HFF-Myc (cell line): ENCODE measurements at regions not wholly inside any gene's neighbourhood (a gene's known extent, or its start where the extent isn't known, plus 50 kb on each side); places are given as distances from the start of the nearest gene placed in this dataset.
A peak's percentile ranks its signal among the peaks of the same experiment; 100 is the strongest.

Experiments
- DNase-seq: peaks from one replicate; pipeline ENCODE4 v3.0.0-alpha.2; 2011; ENCODE audit warnings: low read depth; ENCODE audit errors: extremely low read depth
- H3K4me3 ChIP-seq: replicated peaks from 2 replicates; pipeline ENCODE4 v1.5.1; 2011; ENCODE audit warnings: low read depth, mild to moderate bottlenecking, control low read depth, low read length
- TF ChIP-seq, protein P1 (sequence below): IDR thresholded peaks from 2 replicates; pipeline ENCODE4 v1.5.1; 2012; ENCODE audit warnings: mild to moderate bottlenecking, low read depth, low read length, control low read depth; ENCODE audit errors: missing control alignments

DNA sequence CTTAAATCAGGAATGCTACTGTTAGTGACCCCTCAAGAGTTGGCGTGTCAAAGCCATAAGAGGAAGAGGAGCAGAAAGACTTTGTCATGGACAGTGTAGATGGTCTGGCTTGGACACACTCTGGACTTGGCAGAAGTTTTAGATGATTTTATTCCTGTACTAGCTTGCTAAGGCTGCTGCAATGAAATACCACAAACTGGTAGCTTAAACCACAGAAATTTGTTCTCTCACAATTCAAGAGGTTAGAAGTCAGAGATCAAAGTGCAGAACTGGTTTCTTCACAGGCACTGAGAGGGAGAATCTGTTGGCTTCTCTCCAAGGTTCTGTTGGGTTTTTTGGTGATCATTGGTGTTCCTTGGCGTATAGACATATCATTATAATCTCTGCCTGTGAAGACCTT is 869.8 kb upstream of the B3GALT2 start:
- TF ChIP-seq, protein P1, sequence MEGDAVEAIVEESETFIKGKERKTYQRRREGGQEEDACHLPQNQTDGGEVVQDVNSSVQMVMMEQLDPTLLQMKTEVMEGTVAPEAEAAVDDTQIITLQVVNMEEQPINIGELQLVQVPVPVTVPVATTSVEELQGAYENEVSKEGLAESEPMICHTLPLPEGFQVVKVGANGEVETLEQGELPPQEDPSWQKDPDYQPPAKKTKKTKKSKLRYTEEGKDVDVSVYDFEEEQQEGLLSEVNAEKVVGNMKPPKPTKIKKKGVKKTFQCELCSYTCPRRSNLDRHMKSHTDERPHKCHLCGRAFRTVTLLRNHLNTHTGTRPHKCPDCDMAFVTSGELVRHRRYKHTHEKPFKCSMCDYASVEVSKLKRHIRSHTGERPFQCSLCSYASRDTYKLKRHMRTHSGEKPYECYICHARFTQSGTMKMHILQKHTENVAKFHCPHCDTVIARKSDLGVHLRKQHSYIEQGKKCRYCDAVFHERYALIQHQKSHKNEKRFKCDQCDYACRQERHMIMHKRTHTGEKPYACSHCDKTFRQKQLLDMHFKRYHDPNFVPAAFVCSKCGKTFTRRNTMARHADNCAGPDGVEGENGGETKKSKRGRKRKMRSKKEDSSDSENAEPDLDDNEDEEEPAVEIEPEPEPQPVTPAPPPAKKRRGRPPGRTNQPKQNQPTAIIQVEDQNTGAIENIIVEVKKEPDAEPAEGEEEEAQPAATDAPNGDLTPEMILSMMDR: no peak

DNA sequence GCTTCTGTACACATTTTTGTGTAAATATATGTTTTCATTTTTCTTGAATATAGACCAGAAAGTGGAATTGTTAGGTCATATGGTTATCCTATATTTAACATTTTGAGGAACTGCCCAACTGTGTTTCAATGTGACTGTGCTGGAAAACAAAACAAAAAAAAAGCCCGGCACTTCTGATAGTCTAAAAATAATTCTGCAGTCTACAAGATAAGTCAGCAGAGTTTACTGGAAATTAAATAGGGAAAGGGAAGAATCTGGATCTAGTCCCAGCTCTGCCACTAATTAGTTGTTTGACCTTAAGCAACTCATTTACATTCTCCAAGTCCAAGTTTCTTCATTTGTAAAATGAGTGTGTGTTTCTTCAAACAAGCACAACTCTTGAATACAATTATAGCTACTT is 869.1 kb upstream of the B3GALT2 start:
- TF ChIP-seq, protein P1: no peak
- DNase-seq: no peak
- H3K4me3 ChIP-seq: no peak overlapping the region

More for the DNA sequence above, 869.8 kb upstream of the B3GALT2 start:
- DNase-seq: no peak
- H3K4me3 ChIP-seq: no peak overlapping the region

DNA sequence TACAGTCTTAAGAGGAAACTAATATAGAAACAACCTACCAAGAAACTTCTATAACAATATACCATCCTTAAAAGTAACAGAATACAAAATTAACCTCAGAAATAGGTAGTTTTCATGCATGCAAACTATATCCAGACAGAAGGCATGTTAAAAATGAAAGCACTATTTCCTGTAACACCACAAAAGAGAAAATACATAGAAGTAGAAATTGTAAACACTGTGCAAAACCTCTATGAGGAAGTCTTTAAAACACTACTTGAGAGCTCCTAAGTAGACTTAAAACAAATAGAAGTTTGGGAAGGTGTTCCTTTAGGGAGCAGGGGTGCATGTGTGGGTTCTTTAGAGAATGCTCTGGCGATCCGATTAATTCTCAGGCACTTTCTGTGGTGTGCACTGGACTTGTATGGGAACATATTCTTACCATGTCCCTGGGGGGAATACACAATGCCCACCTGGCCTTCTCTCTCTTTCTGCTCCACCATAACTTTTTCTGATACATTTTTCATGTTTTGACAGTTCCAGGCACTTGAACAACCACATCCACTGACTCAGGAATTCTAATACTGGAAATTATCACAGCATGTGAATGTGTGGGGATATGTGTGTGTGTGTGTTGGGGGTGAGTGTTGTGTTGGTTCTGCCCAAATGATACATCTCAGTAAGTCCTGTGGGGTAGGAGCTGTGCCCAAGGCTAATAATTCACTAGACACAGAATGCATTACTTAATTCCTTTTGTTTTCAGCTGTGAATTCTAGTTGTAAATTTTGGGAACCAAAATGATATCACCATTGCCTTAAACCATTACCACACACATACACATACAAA is 866.3 kb upstream of the B3GALT2 start:
- TF ChIP-seq, protein P1: no peak
- H3K4me3 ChIP-seq: no peak overlapping the region
- no peak for DNase-seq

DNA sequence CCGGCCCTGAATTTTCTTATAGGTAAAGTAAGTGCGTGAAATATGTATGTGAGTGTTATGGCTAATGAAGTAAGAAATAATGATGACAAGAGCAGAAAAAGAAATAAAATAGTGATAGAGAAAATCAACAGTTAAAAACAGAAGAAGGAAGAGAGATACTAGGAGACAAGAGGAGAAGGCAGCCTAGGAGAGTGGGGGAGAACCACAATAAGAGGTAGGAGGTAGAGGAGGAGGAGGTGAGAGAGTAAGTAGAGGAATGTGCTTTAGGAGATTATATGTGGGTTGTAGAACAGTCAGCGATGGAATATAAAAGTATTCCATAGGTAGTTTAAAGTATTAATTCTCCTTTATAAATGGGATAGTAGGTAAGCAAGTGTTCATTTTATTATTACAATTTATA is 861.5 kb upstream of the B3GALT2 start:
- TF ChIP-seq, protein P1: no peak
- DNase-seq: no peak
- H3K4me3 ChIP-seq: no peak overlapping the region

DNA sequence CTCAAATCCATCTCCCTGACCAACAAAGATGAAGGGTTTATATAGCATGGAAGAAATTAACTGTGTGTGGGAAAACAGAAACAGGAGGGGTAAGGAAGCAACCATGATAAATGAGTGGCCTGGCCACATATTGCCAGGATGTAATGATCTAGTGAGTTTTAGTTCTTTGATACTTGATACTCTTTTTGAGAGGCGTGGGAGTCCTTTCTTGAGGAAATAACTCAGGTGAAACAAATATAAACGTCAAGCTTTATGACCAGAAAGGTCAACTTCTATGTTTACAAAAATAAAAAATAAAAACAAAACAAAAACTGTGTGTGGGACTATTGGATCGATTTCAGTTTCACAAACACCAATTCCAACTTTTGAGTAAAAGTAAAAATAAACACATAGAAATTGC is 860.8 kb upstream of the B3GALT2 start:
- no peak overlapping the region for H3K4me3 ChIP-seq
- TF ChIP-seq, protein P1: no peak
- DNase-seq: no peak

DNA sequence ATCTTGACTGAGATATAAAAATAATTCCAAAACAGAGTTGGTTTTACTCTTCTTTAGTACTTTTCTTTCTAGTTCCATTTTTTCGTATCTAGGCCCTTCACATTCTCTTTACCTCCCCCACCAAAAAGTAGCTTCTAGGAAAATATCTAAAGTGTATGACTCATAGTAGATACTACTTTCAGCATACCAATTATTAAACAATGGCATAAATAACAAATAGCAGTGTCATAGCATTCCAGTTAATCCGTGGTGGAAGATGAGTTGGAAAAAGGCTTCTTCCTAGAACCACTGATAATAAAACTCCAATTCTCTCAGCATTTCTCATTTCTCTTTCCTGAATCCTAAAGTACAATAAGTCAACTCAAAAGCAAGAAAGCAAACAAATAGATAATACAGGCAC is 859.0 kb upstream of the B3GALT2 start:
- TF ChIP-seq, protein P1: no peak
- H3K4me3 ChIP-seq: no peak overlapping the region
- peak; percentile 7 for DNase-seq
